ENCODE measurements at regions not wholly inside any gene's neighbourhood (a gene's known extent, or its start where the extent isn't known, plus 50 kb on each side); places are given as distances from the start of the nearest gene placed in this dataset.
"Not testable (repeated sequence)": the region's sequence is repeated elsewhere in the genome, so short reads cannot be mapped to it uniquely, and the experiment has no call there.

GRCh38 chr3:166829896-166830295 is 550.2 kb downstream of the ZBBX start:
- DNase-seq (ENCODE audit: low read depth in 2 of 2) = no peak

- no peak for DNase-seq (ENCODE audit: low read depth in 2 of 2)
Measured at GRCh38 chr3:166818464-166818863, 561.6 kb downstream of the ZBBX start.

GRCh38 chr3:166817269-166817668 is 562.8 kb downstream of the ZBBX start:
- DNase-seq (ENCODE audit: low read depth in 2 of 2) = not testable (repeated sequence)

GRCh38 chr3:166810741-166811445 is 569.2 kb downstream of the ZBBX start:
- no peak for DNase-seq (ENCODE audit: low read depth in 2 of 2)

GRCh38 chr3:166809520-166809919 is 570.6 kb downstream of the ZBBX start:
- DNase-seq (ENCODE audit: low read depth in 2 of 2) = no peak

GRCh38 chr3:166788936-166789335 is 591.2 kb downstream of the ZBBX start:
- no peak for DNase-seq (ENCODE audit: low read depth in 2 of 2)

GRCh38 chr3:166785876-166786275 is 594.2 kb downstream of the ZBBX start:
- DNase-seq (ENCODE audit: low read depth in 2 of 2) = no peak

GRCh38 chr3:166783206-166783605 is 596.9 kb downstream of the ZBBX start:
- DNase-seq (ENCODE audit: low read depth in 2 of 2) = no peak

GRCh38 chr3:166764698-166765318 is 615.3 kb downstream of the ZBBX start:
- DNase-seq (ENCODE audit: low read depth in 2 of 2) = no peak

GRCh38 chr3:166759736-166760513 is 620.2 kb downstream of the ZBBX start:
- no peak for DNase-seq (ENCODE audit: low read depth in 2 of 2)

GRCh38 chr3:166752214-166752613 is 627.9 kb downstream of the ZBBX start:
- DNase-seq (ENCODE audit: low read depth in 2 of 2) = no peak

GRCh38 chr3:166743481-166744134 is 636.5 kb downstream of the ZBBX start:
- no peak for DNase-seq (ENCODE audit: low read depth in 2 of 2)

GRCh38 chr3:166734734-166735133 is 645.4 kb downstream of the ZBBX start:
- no peak for DNase-seq (ENCODE audit: low read depth in 2 of 2)

- no peak for DNase-seq (ENCODE audit: low read depth in 2 of 2)
Measured at GRCh38 chr3:166731701-166732100, 648.4 kb downstream of the ZBBX start.

- DNase-seq (ENCODE audit: low read depth in 2 of 2) = no peak
Measured at GRCh38 chr3:166721466-166721865, 658.6 kb downstream of the ZBBX start.

- no peak for DNase-seq (ENCODE audit: low read depth in 2 of 2)
Measured at GRCh38 chr3:166714206-166714605, 665.9 kb downstream of the ZBBX start.

- no peak for DNase-seq (ENCODE audit: low read depth in 2 of 2)
Measured at GRCh38 chr3:166713787-166714186, 666.3 kb downstream of the ZBBX start.

- no peak for DNase-seq (ENCODE audit: low read depth in 2 of 2)
Measured at GRCh38 chr3:166706094-166706493, 674.0 kb downstream of the ZBBX start.

- DNase-seq (ENCODE audit: low read depth in 2 of 2) = no peak
Measured at GRCh38 chr3:166697495-166697894, 682.6 kb downstream of the ZBBX start.

- no peak for DNase-seq (ENCODE audit: low read depth in 2 of 2)
Measured at GRCh38 chr3:166696103-166696502, 684.0 kb downstream of the ZBBX start.

GRCh38 chr3:166688665-166689064 is 691.4 kb downstream of the ZBBX start:
- no peak for DNase-seq (ENCODE audit: low read depth in 2 of 2)

- no peak for DNase-seq (ENCODE audit: low read depth in 2 of 2)
Measured at GRCh38 chr3:166685246-166685645, 694.9 kb downstream of the ZBBX start.
